ENCODE measurements at regions not wholly inside any gene's neighbourhood (a gene's known extent, or its start where the extent isn't known, plus 50 kb on each side); places are given as distances from the start of the nearest gene placed in this dataset.
"Not testable (repeated sequence)": the region's sequence is repeated elsewhere in the genome, so short reads cannot be mapped to it uniquely, and the experiment has no call there.

GRCh38 chr6:121724576-121724975 lies 289.1 kb downstream of the GJA1 start:
- no peak for TF ChIP-seq CTCF (conservative IDR thresholded peaks at IDR 0.05; ENCODE audit: low read length)
- H3K4me3 ChIP-seq (ENCODE audit: low read length): no peak overlapping the region
- DNase-seq (ENCODE audit: low read depth): no peak

GRCh38 chr6:121726596-121726995 lies 291.1 kb downstream of the GJA1 start:
- TF ChIP-seq CTCF (conservative IDR thresholded peaks at IDR 0.05; ENCODE audit: low read length): no peak
- no peak overlapping the region for H3K4me3 ChIP-seq (ENCODE audit: low read length)
- DNase-seq (ENCODE audit: low read depth): no peak

- no peak overlapping the region for H3K4me3 ChIP-seq (ENCODE audit: low read length)
- no peak for TF ChIP-seq CTCF (conservative IDR thresholded peaks at IDR 0.05; ENCODE audit: low read length)
- no peak for DNase-seq (ENCODE audit: low read depth)
Observed at GRCh38 chr6:121730616-121731015, 295.2 kb downstream of the GJA1 start.

- no peak for TF ChIP-seq CTCF (conservative IDR thresholded peaks at IDR 0.05; ENCODE audit: low read length)
- H3K4me3 ChIP-seq (ENCODE audit: low read length): no peak overlapping the region
- DNase-seq (ENCODE audit: low read depth): no peak
Observed at GRCh38 chr6:121731381-121731780, 295.9 kb downstream of the GJA1 start.

GRCh38 chr6:121732641-121733040 lies 297.2 kb downstream of the GJA1 start:
- H3K4me3 ChIP-seq (ENCODE audit: low read length): no peak overlapping the region
- no peak for DNase-seq (ENCODE audit: low read depth)
- no peak for TF ChIP-seq CTCF (conservative IDR thresholded peaks at IDR 0.05; ENCODE audit: low read length)

GRCh38 chr6:121733234-121733633 lies 297.8 kb downstream of the GJA1 start:
- peak; percentile 61 for DNase-seq (ENCODE audit: low read depth)
- H3K4me3 ChIP-seq (ENCODE audit: low read length): no peak overlapping the region
- no peak for TF ChIP-seq CTCF (conservative IDR thresholded peaks at IDR 0.05; ENCODE audit: low read length)

GRCh38 chr6:121740188-121740587 lies 304.7 kb downstream of the GJA1 start:
- not testable (repeated sequence) for DNase-seq (ENCODE audit: low read depth)

GRCh38 chr6:121743691-121744090 lies 308.2 kb downstream of the GJA1 start:
- DNase-seq (ENCODE audit: low read depth): no peak
- TF ChIP-seq CTCF (conservative IDR thresholded peaks at IDR 0.05; ENCODE audit: low read length): no peak
- no peak overlapping the region for H3K4me3 ChIP-seq (ENCODE audit: low read length)

More at GRCh38 chr6:121740188-121740587, 304.7 kb downstream of the GJA1 start:
- not testable (repeated sequence) for H3K4me3 ChIP-seq (ENCODE audit: low read length)
